ENCODE measurements at regions not wholly inside any gene's neighbourhood (a gene's known extent, or its start where the extent isn't known, plus 50 kb on each side); places are given as distances from the start of the nearest gene placed in this dataset.

- ChIA-PET POLR2A (interaction anchor here (0.6 kb wide), 1 partner anchor 182 kb away, joined by 4 read pairs; no protein-coding TSS in a partner anchor), CTCF (interaction anchor here (1.0 kb wide), 1 partner anchor 82 kb away, joined by 9 read pairs; no protein-coding TSS in a partner anchor)
- TF ChIP-seq ZNF335 (tag by site-specific recombination; conservative IDR thresholded peaks at IDR 0.05) (no peak), ZNF660 (tag by site-specific recombination; IDR thresholded peaks at IDR 0.05) (no peak), PRDM10 (tag by site-specific recombination; IDR thresholded peaks at IDR 0.05) (no peak), SCRT2 (tag by site-specific recombination; IDR thresholded peaks at IDR 0.05) (no peak), ZFP41 (tag by site-specific recombination; IDR thresholded peaks at IDR 0.05; ENCODE audit: borderline replicate concordance) (no peak), ZBTB49 (tag by site-specific recombination; IDR thresholded peaks at IDR 0.05; ENCODE audit: low read depth) (no peak), ZNF155 (tag by site-specific recombination; IDR thresholded peaks at IDR 0.05) (no peak)
- Histone ChIP-seq H3K4me1 (ENCODE audit: control insufficient read depth, insufficient read depth, low read length) (peaks cover 10% of the 10 kb centered on the region), H3K36me3 (ENCODE audit: control insufficient read depth in 2 of 2, insufficient read depth in 1 of 2, low read length in 2 of 2) (no peaks in the 10 kb centered on the region), H3K9me3 (ENCODE audit: control insufficient read depth, insufficient read depth, low read depth, low read length) (no peaks in the 10 kb centered on the region), H3K27ac (ENCODE audit: extremely low read depth, low read depth, low read length) (no peak overlapping the region), H3K4me3 (ENCODE audit: low read depth, low read length) (no peak overlapping the region)
Measured at GRCh38 chr10:2895594-2896196, 171.7 kb upstream of the PFKP start.

- Histone ChIP-seq H3K9me3 (ENCODE audit: control insufficient read depth, insufficient read depth, low read depth, low read length) (no peaks in the 10 kb centered on the region), H3K4me3 (ENCODE audit: low read depth, low read length) (no peak overlapping the region), H3K4me1 (ENCODE audit: control insufficient read depth, insufficient read depth, low read length) (peaks cover 11% of the 10 kb centered on the region), H3K36me3 (ENCODE audit: control insufficient read depth in 2 of 2, insufficient read depth in 1 of 2, low read length in 2 of 2) (no peaks in the 10 kb centered on the region), H3K27ac (ENCODE audit: extremely low read depth, low read depth, low read length) (no peak overlapping the region)
- ChIA-PET POLR2A (no interaction called here), CTCF (no interaction called here)
- TF ChIP-seq ZNF639 (tag by site-specific recombination; IDR thresholded peaks at IDR 0.05) (no peak), ZNF544 (tag by site-specific recombination; IDR thresholded peaks at IDR 0.05) (no peak), ZNF701 (tag by site-specific recombination; IDR thresholded peaks at IDR 0.05) (no peak), BCL11B (tag by site-specific recombination; IDR thresholded peaks at IDR 0.05; ENCODE audit: low read depth) (no peak), CTCF (tag by site-specific recombination; IDR thresholded peaks at IDR 0.05) (no peak), ZNF596 (tag by site-specific recombination; IDR thresholded peaks at IDR 0.05) (no peak), ZNF658 (tag by site-specific recombination; IDR thresholded peaks at IDR 0.05) (no peak), ZNF404 (tag by site-specific recombination; IDR thresholded peaks at IDR 0.05) (no peak), ZNF362 (tag by site-specific recombination; IDR thresholded peaks at IDR 0.05) (no peak), ZBTB7A (tag by site-specific recombination; IDR thresholded peaks at IDR 0.05; ENCODE audit: low read depth) (no peak), ZBTB44 (tag by site-specific recombination; IDR thresholded peaks at IDR 0.05) (no peak), PRDM4 (tag by site-specific recombination; IDR thresholded peaks at IDR 0.05) (no peak)
Measured at GRCh38 chr10:2893991-2894390, 173.4 kb upstream of the PFKP start.
